PC-9 (cell line): ENCODE measurements at regions not wholly inside any gene's neighbourhood (a gene's known extent, or its start where the extent isn't known, plus 50 kb on each side); places are given as distances from the start of the nearest gene placed in this dataset.

Experiments
- EZH2 ChIP-seq: fragments of 200-600 bp; sonication (generic); IDR thresholded peaks from 2 replicates; pipeline ENCODE4 v1.8.0; 2017; ENCODE audit warnings: antibody characterized with exemption, low read depth
- TF ChIP-seq, protein P1 (sequence below): fragments of 200-600 bp; sonication (generic); conservative IDR thresholded peaks from 2 replicates; pipeline ENCODE4 v1.6.1; 2017; ENCODE audit warnings: mixed run types, antibody characterized with exemption, mild to moderate bottlenecking, moderate library complexity

DNA sequence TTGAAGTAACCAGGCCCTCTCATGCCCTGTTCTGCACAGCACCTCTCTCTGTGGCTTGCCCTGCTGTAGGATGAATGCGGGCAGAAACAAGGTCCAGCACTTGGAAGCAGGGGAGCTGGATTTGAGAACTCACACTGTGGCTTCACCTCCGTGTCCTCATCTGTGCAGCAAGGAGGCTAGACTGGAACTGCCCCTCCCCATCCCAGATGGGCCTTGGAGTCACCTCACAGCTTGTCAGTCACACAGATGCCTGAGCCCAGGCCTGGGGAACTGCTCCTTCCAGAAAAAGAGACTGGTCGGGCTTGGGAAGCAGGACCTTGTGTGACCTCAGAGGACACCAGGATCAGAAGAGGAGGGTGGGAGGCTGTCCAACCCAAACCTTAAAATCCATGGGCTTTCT, 180.8 kb downstream of the CCT6B start:
- TF ChIP-seq, protein P1, sequence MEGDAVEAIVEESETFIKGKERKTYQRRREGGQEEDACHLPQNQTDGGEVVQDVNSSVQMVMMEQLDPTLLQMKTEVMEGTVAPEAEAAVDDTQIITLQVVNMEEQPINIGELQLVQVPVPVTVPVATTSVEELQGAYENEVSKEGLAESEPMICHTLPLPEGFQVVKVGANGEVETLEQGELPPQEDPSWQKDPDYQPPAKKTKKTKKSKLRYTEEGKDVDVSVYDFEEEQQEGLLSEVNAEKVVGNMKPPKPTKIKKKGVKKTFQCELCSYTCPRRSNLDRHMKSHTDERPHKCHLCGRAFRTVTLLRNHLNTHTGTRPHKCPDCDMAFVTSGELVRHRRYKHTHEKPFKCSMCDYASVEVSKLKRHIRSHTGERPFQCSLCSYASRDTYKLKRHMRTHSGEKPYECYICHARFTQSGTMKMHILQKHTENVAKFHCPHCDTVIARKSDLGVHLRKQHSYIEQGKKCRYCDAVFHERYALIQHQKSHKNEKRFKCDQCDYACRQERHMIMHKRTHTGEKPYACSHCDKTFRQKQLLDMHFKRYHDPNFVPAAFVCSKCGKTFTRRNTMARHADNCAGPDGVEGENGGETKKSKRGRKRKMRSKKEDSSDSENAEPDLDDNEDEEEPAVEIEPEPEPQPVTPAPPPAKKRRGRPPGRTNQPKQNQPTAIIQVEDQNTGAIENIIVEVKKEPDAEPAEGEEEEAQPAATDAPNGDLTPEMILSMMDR, result no peak
- TF ChIP-seq EZH2, result no peak
